Endothelial cell of umbilical vein (primary cell): ENCODE measurements at regions not wholly inside any gene's neighbourhood (a gene's known extent, or its start where the extent isn't known, plus 50 kb on each side); places are given as distances from the start of the nearest gene placed in this dataset.

Experiments used
- BruUV-seq: library from RNA; stranded (reverse); fragments of 400-500 nt; replicated peaks from 2 replicates; lab custom pipeline; 2021; lab: Mats Ljungman, UMichigan
- CTCF ChIA-PET: fragments of 300-600, 350-600 bp; sonication (Branson Sonifier 250); formaldehyde crosslinking; loops from one replicate; lab custom pipeline; 2021; ENCODE audit warnings: antibody characterized with exemption, inconsistent platforms; lab: Charles Lee
- POLR2A ChIA-PET: fragments of 300-600, 350-600 bp; sonication (Branson Sonifier 250); formaldehyde crosslinking; loops from one replicate; lab custom pipeline; 2021; ENCODE audit warnings: antibody characterized with exemption, inconsistent platforms; lab: Charles Lee
- DNase-seq: peaks from one replicate; pipeline ENCODE4 v3.0.0-alpha.2; 2011; ENCODE audit warnings: low read depth, low spot score
- FAIRE-seq: peaks from 2 replicates; lab custom pipeline; 2011; peaks lifted over from hg19 to GRCh38; lab: Jason Lieb, UNC
- H2AFZ ChIP-seq: 2 replicates; pipeline ENCODE4 v1.6.0; 2012; ENCODE audit warnings: low read depth, low read length, control low read depth, inconsistent platforms
- H3K27ac ChIP-seq: 2 replicates; pipeline ENCODE4 v1.5.1; 2011; ENCODE audit warnings: low read depth, mild to moderate bottlenecking, control low read depth, low read length, moderate library complexity; ENCODE audit not compliant: insufficient read depth
- H3K27me3 ChIP-seq, 2 experiments: 2 replicates each; pipeline versions ENCODE4 v1.6.0 to v1.6.1; 2011; ENCODE audit warnings: low read length in 2 of 2, mixed read lengths in 1 of 2; ENCODE audit not compliant: control insufficient read depth in 2 of 2, insufficient read depth in 2 of 2
- H3K36me3 ChIP-seq, 2 experiments: 2 replicates in 1 of 2; 3 replicates in 1 of 2; pipeline ENCODE4 v1.5.1; 2011; ENCODE audit warnings: low read length in 2 of 2, mild to moderate bottlenecking in 1 of 2, moderate library complexity in 1 of 2; ENCODE audit not compliant: control insufficient read depth in 2 of 2, insufficient read depth in 2 of 2; ENCODE audit errors: extremely low read depth in 1 of 2
- H3K4me1 ChIP-seq: 3 replicates; pipeline ENCODE4 v1.5.1; 2011; ENCODE audit warnings: mild to moderate bottlenecking, low read length; ENCODE audit not compliant: control insufficient read depth, insufficient read depth; ENCODE audit errors: extremely low read depth
- H3K4me2 ChIP-seq: 2 replicates; pipeline ENCODE4 v1.6.1; 2011; ENCODE audit warnings: low read length, control low read depth, mixed read lengths; ENCODE audit not compliant: insufficient read depth
- H3K4me3 ChIP-seq, 3 experiments: fragments of 200-600 bp in 1 of 3; sonication (generic), shearing (Covaris generic) in 1 of 3; replicated peaks in 1 of 3; 2 replicates each; pipeline ENCODE4 v1.5.1; 2011 to 2016; ENCODE audit warnings: control low read depth in 3 of 3, low read length in 3 of 3, mild to moderate bottlenecking in 2 of 3, inconsistent platforms in 1 of 3, low read depth in 1 of 3, moderate library complexity in 1 of 3; ENCODE audit not compliant: insufficient read depth in 1 of 3
- H3K79me2 ChIP-seq: 2 replicates; pipeline ENCODE4 v1.6.0; 2012; ENCODE audit warnings: low read length, inconsistent platforms; ENCODE audit not compliant: control insufficient read depth, insufficient read depth
- H3K9ac ChIP-seq: replicated peaks from 2 replicates; pipeline ENCODE3; 2011; ENCODE audit warnings: low read length, control low read depth; ENCODE audit not compliant: insufficient read depth; ENCODE audit errors: extremely low read depth
- H3K9me1 ChIP-seq: replicated peaks from 3 replicates; pipeline ENCODE4 v1.6.0; 2011; ENCODE audit warnings: mild to moderate bottlenecking, low read length; ENCODE audit not compliant: control insufficient read depth, insufficient read depth; ENCODE audit errors: extremely low read depth
- H3K9me3 ChIP-seq: replicated peaks from 2 replicates; pipeline ENCODE4 v1.5.1; 2012; ENCODE audit warnings: low read length, inconsistent platforms; ENCODE audit not compliant: control insufficient read depth, insufficient read depth
- H4K20me1 ChIP-seq: replicated peaks from 2 replicates; pipeline ENCODE3; 2011; ENCODE audit warnings: mild to moderate bottlenecking, low read length; ENCODE audit not compliant: control insufficient read depth, insufficient read depth; ENCODE audit errors: extremely low read depth
- CTCF ChIP-seq, 2 donors: IDR thresholded peaks; 1 replicate in 1 of 2; 2 replicates in 1 of 2; pipeline ENCODE4 v1.5.1; 2011; ENCODE audit warnings: low read length in 2 of 2, mild to moderate bottlenecking in 2 of 2, moderate library complexity in 2 of 2, control low read depth in 1 of 2, inconsistent platforms in 1 of 2, low read depth in 1 of 2; ENCODE audit not compliant: insufficient read depth in 1 of 2; ENCODE audit errors: extremely low read depth in 1 of 2
- EZH2 ChIP-seq: IDR thresholded peaks from 2 replicates; pipeline ENCODE4 v1.6.1; 2012; ENCODE audit warnings: borderline replicate concordance, low read depth, mild to moderate bottlenecking, moderate library complexity, low read length, inconsistent platforms; ENCODE audit not compliant: severe bottlenecking
- FOS ChIP-seq: IDR thresholded peaks from 2 replicates; pipeline ENCODE4 v1.6.1; 2011; ENCODE audit warnings: mild to moderate bottlenecking, low read length, moderate library complexity, borderline replicate concordance; ENCODE audit not compliant: insufficient read depth
- GATA2 ChIP-seq: IDR thresholded peaks from 2 replicates; pipeline ENCODE4 v1.7.0; 2011; ENCODE audit warnings: low read depth, mild to moderate bottlenecking, moderate library complexity, mixed read lengths, low read length; ENCODE audit not compliant: insufficient read length, insufficient read depth
- JUN ChIP-seq: IDR thresholded peaks from 2 replicates; pipeline ENCODE4 v1.6.1; 2011; ENCODE audit warnings: borderline replicate concordance, low read depth; ENCODE audit not compliant: insufficient read length, insufficient read depth
- MAX ChIP-seq: IDR thresholded peaks from 2 replicates; pipeline ENCODE4 v1.6.1; 2011; ENCODE audit not compliant: insufficient read depth, insufficient read length
- MYC ChIP-seq: IDR thresholded peaks from one replicate; pipeline ENCODE4 v1.6.1; 2011; ENCODE audit warnings: mild to moderate bottlenecking, low read depth, low read length
- POLR2A ChIP-seq: IDR thresholded peaks from 2 replicates; pipeline ENCODE4 v1.6.1; 2012; ENCODE audit warnings: low read depth, mild to moderate bottlenecking, control low read depth, low read length
- POLR2AphosphoS5 ChIP-seq: IDR thresholded peaks from 2 replicates; pipeline ENCODE4 v1.6.1; 2012; ENCODE audit warnings: low read depth, mild to moderate bottlenecking, control low read depth, low read length, moderate library complexity; ENCODE audit not compliant: insufficient read depth
- dilution Hi-C: fragments of 300-500 bp; cut with MboI; formaldehyde crosslinking; loops from one replicate; pipeline ENCODE4 v1.15.0; 2019; ENCODE audit warnings: low sequenced_read_pairs; ENCODE audit not compliant: extremely low pct_ligation_motif_present
- intact Hi-C: fragments of 100-400 bp; cut with micrococcal nuclease; formaldehyde crosslinking; loops from one replicate; pipeline ENCODE4 v1.10.0; 2022

GRCh38 chrX:150227321-150227860 is 135.7 kb upstream of the MAMLD1 start:
- no peak for DNase-seq
- intact Hi-C loops (no loop called here), dilution Hi-C loops (no loop called here)
- Histone ChIP-seq H3K9me1 (no peaks in the 10 kb centered on the region), H3K9me3 (no peaks in the 10 kb centered on the region), H3K4me3 (no peak overlapping the region), H3K27me3 (no peaks in the 10 kb centered on the region), H4K20me1 (no peaks in the 10 kb centered on the region), H3K9ac (no peak overlapping the region), H3K27ac (no peak overlapping the region), H2AFZ (no peak overlapping the region), H3K4me2 (no peak overlapping the region), H3K79me2 (no peaks in the 10 kb centered on the region), H3K4me1 (no peaks in the 10 kb centered on the region), H3K36me3 (no peaks in the 10 kb centered on the region)
- BruUV-seq = no TSS peak
- TF ChIP-seq JUN = no peak
- no peak for TF ChIP-seq CTCF (IDR thresholded peaks at IDR 0.05; ENCODE audit: extremely low read depth in 1 of 2, insufficient read depth in 1 of 2, low read depth in 1 of 2, low read length in 2 of 2)
- TF ChIP-seq FOS = no peak
- no peak for TF ChIP-seq POLR2AphosphoS5
- no peak for TF ChIP-seq MAX
- no peak for TF ChIP-seq POLR2A
- no peak for TF ChIP-seq MYC
- no peak for TF ChIP-seq EZH2
- no peak for TF ChIP-seq GATA2
- ChIA-PET CTCF (no interaction called here), POLR2A (no interaction called here)
- FAIRE-seq = no peak
